ENCODE measurements at regions not wholly inside any gene's neighbourhood (a gene's known extent, or its start where the extent isn't known, plus 50 kb on each side); places are given as distances from the start of the nearest gene placed in this dataset.

- no peak overlapping the region for H3K4me3 ChIP-seq
- DNase-seq (no peak), FAIRE-seq (no peak), ATAC-seq (no peak)
- no peak overlapping the region for H3K27ac ChIP-seq
- no peak for TF ChIP-seq CTCF (IDR thresholded peaks at IDR 0.05)
- H3K4me1 ChIP-seq = no peaks in the 10 kb centered on the region
- 81 to 87% methylated on average over 2 of the region's 2 CpGs for WGBS, 2 donors
- intact Hi-C loops (cut with DNase I) = no loop called here
- H3K27me3 ChIP-seq = no peaks in the 10 kb centered on the region
- H3K9me3 ChIP-seq = peaks cover 0 to 5% (median 0%) of the 10 kb centered on the region in 4 donors
- H3K36me3 ChIP-seq = no peaks in the 10 kb centered on the region
Measured at GRCh38 chr2:129174143-129174542, 805.3 kb upstream of the RAB6C start.

GRCh38 chr2:129175051-129175450, 804.4 kb upstream of the RAB6C start:
- Histone ChIP-seq H3K36me3 (no peaks in the 10 kb centered on the region), H3K27me3 (no peaks in the 10 kb centered on the region), H3K4me3 (no peak overlapping the region), H3K9me3 (peaks cover 0 to 5% (median 0%) of the 10 kb centered on the region in 4 donors), H3K27ac (no peak overlapping the region), H3K4me1 (no peaks in the 10 kb centered on the region)
- no peak for DNase-seq
- TF ChIP-seq CTCF (IDR thresholded peaks at IDR 0.05) = no peak
- WGBS, 2 donors = 88 to 91% methylated on average over 2 of the region's 2 CpGs
- no peak for ATAC-seq
- intact Hi-C loops (cut with DNase I) = no loop called here
- FAIRE-seq = no peak

GRCh38 chr2:129176375-129176774, 803.1 kb upstream of the RAB6C start:
- DNase-seq (no peak), ATAC-seq (no peak), FAIRE-seq (no peak)
- Histone ChIP-seq H3K4me1 (no peaks in the 10 kb centered on the region), H3K36me3 (no peaks in the 10 kb centered on the region), H3K9me3 (peaks cover 0 to 5% (median 0%) of the 10 kb centered on the region in 4 donors), H3K4me3 (no peak overlapping the region), H3K27me3 (no peaks in the 10 kb centered on the region), H3K27ac (no peak overlapping the region)
- no peak for TF ChIP-seq CTCF (IDR thresholded peaks at IDR 0.05)
- intact Hi-C loops (cut with DNase I) = no loop called here
- WGBS, 2 donors = 86 to 89% methylated on average over 5 of the region's 5 CpGs

- H3K4me3 ChIP-seq = no peak overlapping the region
- H3K27ac ChIP-seq = no peak overlapping the region
- H3K27me3 ChIP-seq = no peaks in the 10 kb centered on the region
- ATAC-seq (peak in 2 of 4 donors; percentile 25 to 62), DNase-seq (peak in 1 of 6 donors; percentile 34), FAIRE-seq (no peak)
- WGBS, 2 donors = 77 to 79% methylated on average over 7 of the region's 7 CpGs
- no peaks in the 10 kb centered on the region for H3K36me3 ChIP-seq
- TF ChIP-seq CTCF (IDR thresholded peaks at IDR 0.05) = no peak
- no peaks in the 10 kb centered on the region for H3K9me3 ChIP-seq
- intact Hi-C loops (cut with DNase I) = no loop called here
- H3K4me1 ChIP-seq = no peaks in the 10 kb centered on the region
Measured at GRCh38 chr2:129178356-129178755, 801.1 kb upstream of the RAB6C start.

GRCh38 chr2:129179199-129179598, 800.3 kb upstream of the RAB6C start:
- no peak for FAIRE-seq

More at GRCh38 chr2:129179199-129179598, 800.3 kb upstream of the RAB6C start:
- intact Hi-C loops (cut with DNase I) = no loop called here
- H3K4me3 ChIP-seq = no peak overlapping the region
- H3K27me3 ChIP-seq = no peaks in the 10 kb centered on the region
- peak in 2 of 4 donors; percentile 38 to 41 for ATAC-seq
- 80 to 81% methylated on average over 3 of the region's 3 CpGs for WGBS, 2 donors
- no peak for TF ChIP-seq CTCF (IDR thresholded peaks at IDR 0.05)
- DNase-seq = peak in 1 of 6 donors; percentile 45
- no peaks in the 10 kb centered on the region for H3K9me3 ChIP-seq
- no peak overlapping the region for H3K27ac ChIP-seq
- no peaks in the 10 kb centered on the region for H3K4me1 ChIP-seq
- no peaks in the 10 kb centered on the region for H3K36me3 ChIP-seq

Data from pancreas (tissue), 10 donors.